Breast epithelium (tissue), 4 donors: ENCODE measurements at regions not wholly inside any gene's neighbourhood (a gene's known extent, or its start where the extent isn't known, plus 50 kb on each side); places are given as distances from the start of the nearest gene placed in this dataset.

Experiments
- DNase-seq, 2 donors: peaks; one replicate each; pipeline ENCODE4 v3.0.0-alpha.2; 2019; ENCODE audit warnings: low spot score in 2 of 2
- H3K27ac ChIP-seq, 2 donors: fragments of 200-600 bp; sonication (generic) in 1 of 2; one replicate each; pipeline ENCODE4 v1.5.1; 2016 to 2019; ENCODE audit warnings: mild to moderate bottlenecking in 1 of 2
- H3K27me3 ChIP-seq, 2 donors: fragments of 200-600 bp; sonication (generic) in 1 of 2; one replicate each; pipeline versions ENCODE4 v1.5.1 to v1.6.0; 2017 to 2019; ENCODE audit warnings: control low read depth in 1 of 2, mild to moderate bottlenecking in 1 of 2
- H3K36me3 ChIP-seq: fragments of 200-600 bp; one replicate; pipeline ENCODE4 v1.5.1; 2019
- H3K4me1 ChIP-seq, 2 donors: fragments of 200-600 bp; sonication (generic); one replicate each; pipeline ENCODE4 v1.5.1; 2016 to 2019; ENCODE audit warnings: control low read depth in 1 of 2
- H3K4me3 ChIP-seq, 3 donors: fragments of 200-600 bp; sonication (generic); 1 replicate in 2 of 3; 2 replicates in 1 of 3; pipeline ENCODE4 v1.5.1; 2016 to 2019; ENCODE audit warnings: mild to moderate bottlenecking in 3 of 3, moderate library complexity in 2 of 3
- H3K9me3 ChIP-seq, 2 donors: fragments of 200-600 bp; sonication (generic) in 1 of 2; one replicate each; pipeline ENCODE4 v1.5.1; 2016 to 2019; ENCODE audit warnings: control low read depth in 1 of 2
- POLR2A ChIP-seq: fragments of 450-650 bp; IDR thresholded peaks from one replicate; pipeline ENCODE4 v1.6.1; 2016; ENCODE audit warnings: antibody characterized with exemption, mild to moderate bottlenecking, moderate library complexity
- POLR2AphosphoS5 ChIP-seq, 3 donors: sonication (generic); formaldehyde crosslinking; IDR thresholded peaks; one replicate each; pipeline ENCODE4 v1.6.1; 2017; ENCODE audit warnings: antibody characterized with exemption in 3 of 3
- intact Hi-C: fragments of 100-400 bp; cut with DNase I; formaldehyde crosslinking; loops from one replicate; pipeline ENCODE4 v1.15.1; 2023; ENCODE audit warnings: low total_unique reads
- TF ChIP-seq, protein P1 (sequence below), 3 donors: fragments of 450-650 bp; IDR thresholded peaks; one replicate each; pipeline ENCODE4 v1.5.1; 2016 to 2017; ENCODE audit warnings: antibody characterized with exemption in 3 of 3, mild to moderate bottlenecking in 3 of 3, moderate library complexity in 3 of 3

DNA sequence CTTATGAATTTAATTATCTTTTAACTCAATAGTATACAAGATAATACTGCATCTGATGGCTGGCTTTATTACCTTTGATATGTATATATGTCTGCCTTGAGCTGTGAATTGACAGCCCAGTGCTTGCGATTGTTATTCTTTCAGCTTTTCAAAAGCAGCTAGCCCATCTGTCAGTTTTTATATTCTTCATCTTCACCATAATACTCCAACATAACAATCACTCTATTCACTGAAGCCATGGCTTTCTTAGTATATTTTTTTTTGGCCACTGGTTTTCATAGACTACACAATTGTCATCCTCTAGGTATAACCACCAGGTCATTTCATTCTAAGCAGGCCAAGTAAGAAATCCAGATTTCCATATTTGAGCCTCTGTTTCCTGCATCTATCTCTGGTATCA is 1026.1 kb downstream of the FSCB start:
- no peak overlapping the region for H3K4me3 ChIP-seq
- TF ChIP-seq POLR2A, result no peak
- TF ChIP-seq, protein P1, sequence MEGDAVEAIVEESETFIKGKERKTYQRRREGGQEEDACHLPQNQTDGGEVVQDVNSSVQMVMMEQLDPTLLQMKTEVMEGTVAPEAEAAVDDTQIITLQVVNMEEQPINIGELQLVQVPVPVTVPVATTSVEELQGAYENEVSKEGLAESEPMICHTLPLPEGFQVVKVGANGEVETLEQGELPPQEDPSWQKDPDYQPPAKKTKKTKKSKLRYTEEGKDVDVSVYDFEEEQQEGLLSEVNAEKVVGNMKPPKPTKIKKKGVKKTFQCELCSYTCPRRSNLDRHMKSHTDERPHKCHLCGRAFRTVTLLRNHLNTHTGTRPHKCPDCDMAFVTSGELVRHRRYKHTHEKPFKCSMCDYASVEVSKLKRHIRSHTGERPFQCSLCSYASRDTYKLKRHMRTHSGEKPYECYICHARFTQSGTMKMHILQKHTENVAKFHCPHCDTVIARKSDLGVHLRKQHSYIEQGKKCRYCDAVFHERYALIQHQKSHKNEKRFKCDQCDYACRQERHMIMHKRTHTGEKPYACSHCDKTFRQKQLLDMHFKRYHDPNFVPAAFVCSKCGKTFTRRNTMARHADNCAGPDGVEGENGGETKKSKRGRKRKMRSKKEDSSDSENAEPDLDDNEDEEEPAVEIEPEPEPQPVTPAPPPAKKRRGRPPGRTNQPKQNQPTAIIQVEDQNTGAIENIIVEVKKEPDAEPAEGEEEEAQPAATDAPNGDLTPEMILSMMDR (IDR thresholded peaks at IDR 0.05), result no peak
- no peak for TF ChIP-seq POLR2AphosphoS5 (IDR thresholded peaks at IDR 0.05)
- H3K36me3 ChIP-seq, result no peaks in the 10 kb centered on the region
- no peaks in the 10 kb centered on the region for H3K4me1 ChIP-seq
- no peak for DNase-seq
- intact Hi-C loops, result no loop called here
- H3K9me3 ChIP-seq, result no peaks in the 10 kb centered on the region
- H3K27ac ChIP-seq, result no peak overlapping the region
- no peaks in the 10 kb centered on the region for H3K27me3 ChIP-seq

DNA sequence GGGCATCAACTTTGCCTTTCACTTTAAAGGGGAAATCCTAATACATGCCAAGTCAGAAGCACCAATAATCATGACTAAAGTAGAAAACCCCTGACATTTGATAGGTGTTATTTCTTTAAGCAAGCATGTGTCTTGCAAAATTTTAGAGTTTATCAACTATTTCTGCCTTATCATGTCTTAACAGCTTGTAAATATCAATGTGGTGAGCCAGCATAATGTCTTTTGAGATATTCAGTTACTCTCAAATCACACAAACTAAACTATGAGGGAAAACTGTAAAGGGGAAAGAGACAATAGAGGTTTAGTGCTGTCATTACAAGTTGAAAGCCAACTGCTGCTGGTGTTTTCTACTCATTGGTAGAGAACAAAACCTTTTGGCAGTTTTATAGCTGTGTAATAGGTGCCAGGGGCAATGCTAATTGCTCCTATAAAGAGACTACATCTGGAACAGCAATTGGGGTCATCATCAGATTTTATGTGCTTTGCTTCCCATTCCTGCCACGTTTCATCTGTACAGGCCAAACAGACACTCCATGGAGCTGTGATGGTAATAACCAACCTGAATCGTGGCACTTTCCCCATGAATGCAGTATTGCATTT is 1027.4 kb downstream of the FSCB start:
- Histone ChIP-seq H3K4me3 (no peak overlapping the region), H3K27me3 (no peaks in the 10 kb centered on the region), H3K27ac (no peak overlapping the region), H3K9me3 (no peaks in the 10 kb centered on the region), H3K4me1 (no peaks in the 10 kb centered on the region), H3K36me3 (no peaks in the 10 kb centered on the region)
- TF ChIP-seq POLR2AphosphoS5 (IDR thresholded peaks at IDR 0.05), result no peak
- TF ChIP-seq POLR2A, result no peak
- TF ChIP-seq, protein P1 (IDR thresholded peaks at IDR 0.05), result no peak
- DNase-seq, result no peak
- intact Hi-C loops, result no loop called here

DNA sequence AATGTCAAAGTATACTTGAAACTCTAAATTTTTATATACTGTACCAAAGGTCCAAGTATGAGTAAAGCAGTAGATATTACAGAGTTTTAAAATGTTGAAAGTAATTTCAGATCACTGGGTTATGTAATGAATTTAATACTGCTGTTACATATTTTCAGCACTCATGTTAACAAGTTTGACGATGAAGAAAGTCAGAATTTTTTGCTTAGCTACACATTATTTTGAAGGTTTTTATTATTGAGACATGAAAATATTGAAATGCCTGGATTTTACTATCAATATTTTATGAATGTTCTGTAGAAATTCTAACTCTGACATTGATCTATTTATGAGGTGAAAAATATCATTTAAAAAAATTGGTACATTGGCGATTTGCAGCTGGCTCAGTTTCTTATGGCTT is 1030.3 kb downstream of the FSCB start:
- no peak overlapping the region for H3K27ac ChIP-seq
- no peaks in the 10 kb centered on the region for H3K27me3 ChIP-seq
- no peaks in the 10 kb centered on the region for H3K9me3 ChIP-seq
- no peak for TF ChIP-seq POLR2A
- TF ChIP-seq, protein P1 (IDR thresholded peaks at IDR 0.05), result no peak
- TF ChIP-seq POLR2AphosphoS5 (IDR thresholded peaks at IDR 0.05), result no peak
- intact Hi-C loops, result no loop called here
- DNase-seq, result no peak
- no peaks in the 10 kb centered on the region for H3K4me1 ChIP-seq
- no peaks in the 10 kb centered on the region for H3K36me3 ChIP-seq
- no peak overlapping the region for H3K4me3 ChIP-seq

DNA sequence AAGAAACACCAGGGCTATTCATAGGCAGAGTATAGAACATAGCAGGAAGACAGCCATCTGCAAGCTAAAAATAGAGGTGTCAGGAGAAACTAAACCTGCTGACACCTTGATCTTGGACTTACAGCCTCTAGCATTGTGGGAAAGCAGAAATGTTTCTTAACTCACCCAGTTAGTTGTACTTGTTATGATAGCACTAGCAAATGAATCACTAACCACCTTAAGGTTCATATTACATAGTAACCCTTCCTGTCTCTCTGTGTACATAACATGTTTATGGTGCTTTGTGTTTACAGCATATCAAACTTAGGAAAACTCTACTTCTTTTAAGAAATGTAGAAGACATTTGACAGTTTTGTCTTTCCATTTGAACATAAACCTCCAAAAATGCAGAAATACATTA is 1031.3 kb downstream of the FSCB start:
- no peaks in the 10 kb centered on the region for H3K36me3 ChIP-seq
- intact Hi-C loops, result no loop called here
- no peaks in the 10 kb centered on the region for H3K27me3 ChIP-seq
- TF ChIP-seq, protein P1 (IDR thresholded peaks at IDR 0.05), result no peak
- TF ChIP-seq POLR2AphosphoS5 (IDR thresholded peaks at IDR 0.05) (no peak), POLR2A (no peak)
- H3K4me3 ChIP-seq, result no peak overlapping the region
- H3K9me3 ChIP-seq, result no peaks in the 10 kb centered on the region
- DNase-seq, result no peak
- H3K27ac ChIP-seq, result no peak overlapping the region
- H3K4me1 ChIP-seq, result no peaks in the 10 kb centered on the region

DNA sequence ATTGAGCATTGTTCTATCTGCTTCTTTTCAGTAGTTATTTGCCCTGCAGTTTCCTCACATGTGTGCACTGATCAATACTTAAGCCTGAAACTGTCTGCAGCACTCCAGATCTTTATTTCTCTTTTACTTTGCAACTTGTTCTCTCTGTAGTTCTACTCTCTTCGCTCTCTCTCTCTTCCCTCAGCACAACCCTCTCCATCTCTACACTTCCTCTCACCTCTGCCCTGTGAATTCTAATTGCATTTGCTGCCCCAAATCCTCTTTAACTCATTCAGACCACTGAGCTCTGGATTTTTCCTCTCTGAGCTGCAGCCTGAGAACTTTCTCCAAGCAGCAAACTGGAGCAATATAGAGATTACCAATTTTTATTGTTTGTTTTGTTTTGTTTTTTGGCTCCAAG is 1035.5 kb downstream of the FSCB start:
- no peaks in the 10 kb centered on the region for H3K27me3 ChIP-seq
- no peaks in the 10 kb centered on the region for H3K9me3 ChIP-seq
- intact Hi-C loops, result no loop called here
- TF ChIP-seq, protein P1 (IDR thresholded peaks at IDR 0.05), result no peak
- TF ChIP-seq POLR2AphosphoS5 (IDR thresholded peaks at IDR 0.05), result no peak
- no peak for TF ChIP-seq POLR2A
- H3K27ac ChIP-seq, result no peak overlapping the region
- no peaks in the 10 kb centered on the region for H3K4me1 ChIP-seq
- H3K36me3 ChIP-seq, result no peaks in the 10 kb centered on the region
- DNase-seq, result no peak
- H3K4me3 ChIP-seq, result no peak overlapping the region
